Uterus (tissue), 3 donors: ENCODE measurements at regions not wholly inside any gene's neighbourhood (a gene's known extent, or its start where the extent isn't known, plus 50 kb on each side); places are given as distances from the start of the nearest gene placed in this dataset.

Experiments used
- DNase-seq, 2 donors: peaks; one replicate each; pipeline ENCODE4 v3.0.0-alpha.2; 2019 to 2020
- H3K27ac ChIP-seq, 2 donors: fragments of 200-600 bp; sonication (generic); 1 replicate in 1 of 2; 2 replicates in 1 of 2; pipeline ENCODE4 v1.5.1; 2016 to 2018
- H3K27me3 ChIP-seq, 2 donors: fragments of 200-600 bp; sonication (generic); one replicate each; pipeline ENCODE4 v1.5.1; 2018 to 2019; ENCODE audit warnings: control low read depth in 1 of 2
- H3K36me3 ChIP-seq, 2 donors: fragments of 200-600 bp; sonication (generic); one replicate each; pipeline ENCODE4 v1.5.1; 2019; ENCODE audit warnings: control low read depth in 1 of 2
- H3K4me1 ChIP-seq, 2 donors: fragments of 200-600 bp; sonication (generic); one replicate each; pipeline ENCODE4 v1.5.1; 2018 to 2019; ENCODE audit warnings: control low read depth in 1 of 2
- H3K4me3 ChIP-seq, 2 donors: fragments of 200-600 bp; sonication (generic); 1 replicate in 1 of 2; 2 replicates in 1 of 2; pipeline ENCODE4 v1.5.1; 2018 to 2019; ENCODE audit warnings: mild to moderate bottlenecking in 1 of 2
- H3K9me3 ChIP-seq, 2 donors: fragments of 200-600 bp; sonication (generic); one replicate each; pipeline ENCODE4 v1.5.1; 2019; ENCODE audit warnings: control low read depth in 1 of 2
- CTCF ChIP-seq, 4 experiments: fragments of 200-600 bp in 2 of 4; fragments of 450-650 bp in 2 of 4; sonication (generic) in 2 of 4; IDR thresholded peaks; one replicate each; pipeline ENCODE4 v1.5.1; 2016 to 2019; ENCODE audit warnings: antibody characterized with exemption in 4 of 4, mild to moderate bottlenecking in 2 of 4, moderate library complexity in 1 of 4
- POLR2A ChIP-seq, 2 donors: fragments of 450-650 bp; IDR thresholded peaks; one replicate each; pipeline ENCODE4 v1.6.1; 2016; ENCODE audit warnings: antibody characterized with exemption in 2 of 2, mild to moderate bottlenecking in 1 of 2, moderate library complexity in 1 of 2
- intact Hi-C: fragments of 100-400 bp; cut with DNase I; formaldehyde crosslinking; loops from one replicate; pipeline ENCODE4 v1.15.1; 2023; ENCODE audit warnings: low total_unique reads
- donor health status: DM: yes; HTN: yes; CAD: no.

- no peak overlapping the region for H3K4me3 ChIP-seq
- DNase-seq = no peak
- H3K27me3 ChIP-seq = no peaks in the 10 kb centered on the region
- intact Hi-C loops = no loop called here
- no peaks in the 10 kb centered on the region for H3K4me1 ChIP-seq
- TF ChIP-seq POLR2A (IDR thresholded peaks at IDR 0.05) (no peak), CTCF (IDR thresholded peaks at IDR 0.05) (no peak)
- no peaks in the 10 kb centered on the region for H3K9me3 ChIP-seq
- no peak overlapping the region for H3K27ac ChIP-seq
- no peaks in the 10 kb centered on the region for H3K36me3 ChIP-seq
These were observed 192.6 kb upstream of the E2F8 start for GRCh38 chr11:19433367-19433766.

- Histone ChIP-seq H3K27ac (no peak overlapping the region), H3K4me1 (no peaks in the 10 kb centered on the region), H3K36me3 (no peaks in the 10 kb centered on the region), H3K4me3 (no peak overlapping the region), H3K27me3 (no peaks in the 10 kb centered on the region), H3K9me3 (no peaks in the 10 kb centered on the region)
- DNase-seq = no peak
- intact Hi-C loops = no loop called here
- TF ChIP-seq CTCF (IDR thresholded peaks at IDR 0.05) (no peak), POLR2A (IDR thresholded peaks at IDR 0.05) (no peak)
These were observed 191.8 kb upstream of the E2F8 start for GRCh38 chr11:19432370-19433061.

GRCh38 chr11:19430754-19431398 is 190.1 kb upstream of the E2F8 start:
- Histone ChIP-seq H3K9me3 (no peaks in the 10 kb centered on the region), H3K36me3 (no peaks in the 10 kb centered on the region), H3K4me1 (no peaks in the 10 kb centered on the region), H3K27ac (no peak overlapping the region), H3K4me3 (no peak overlapping the region), H3K27me3 (no peaks in the 10 kb centered on the region)
- intact Hi-C loops = no loop called here
- TF ChIP-seq POLR2A (IDR thresholded peaks at IDR 0.05) = no peak
- no peak for TF ChIP-seq CTCF (IDR thresholded peaks at IDR 0.05)
- no peak for DNase-seq

GRCh38 chr11:19430346-19430745 is 189.6 kb upstream of the E2F8 start:
- no peaks in the 10 kb centered on the region for H3K36me3 ChIP-seq
- no peaks in the 10 kb centered on the region for H3K9me3 ChIP-seq
- H3K27me3 ChIP-seq = no peaks in the 10 kb centered on the region
- no peak for DNase-seq
- TF ChIP-seq POLR2A (IDR thresholded peaks at IDR 0.05) (no peak), CTCF (IDR thresholded peaks at IDR 0.05) (no peak)
- intact Hi-C loops = no loop called here
- H3K27ac ChIP-seq = no peak overlapping the region
- H3K4me3 ChIP-seq = no peak overlapping the region
- no peaks in the 10 kb centered on the region for H3K4me1 ChIP-seq

DNA sequence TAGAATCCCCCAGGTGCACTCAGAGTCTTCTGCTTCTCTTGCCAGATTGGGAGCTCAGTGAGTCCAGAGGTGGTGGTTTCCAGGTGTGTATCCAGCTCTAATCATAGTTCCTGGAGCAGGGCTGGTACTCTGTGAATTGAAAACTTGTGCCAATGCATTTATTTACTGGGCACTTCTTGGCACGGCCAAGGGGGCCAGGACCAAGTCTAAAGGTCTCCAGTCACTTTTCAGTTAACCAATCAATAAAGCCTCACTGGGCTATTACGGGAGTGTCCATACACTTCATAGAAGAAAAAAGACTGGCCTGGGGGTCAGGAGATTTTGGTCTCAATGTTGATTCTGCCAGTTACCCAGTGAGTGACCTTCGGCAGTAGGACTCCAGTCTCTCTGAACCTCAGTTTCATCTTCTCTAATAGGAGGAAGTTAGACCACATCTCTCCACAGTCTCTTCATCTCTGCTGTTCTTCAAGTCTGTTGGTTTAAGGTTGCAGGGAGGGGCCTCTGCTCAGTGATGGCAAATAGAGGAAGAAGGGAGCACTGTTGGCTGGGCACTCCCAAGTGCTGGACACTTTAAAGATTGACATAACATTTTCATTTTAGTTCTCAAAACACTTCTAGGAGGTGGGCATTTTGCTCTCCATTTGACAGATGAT is 188.5 kb upstream of the E2F8 start:
- no peak for DNase-seq
- no peaks in the 10 kb centered on the region for H3K4me1 ChIP-seq
- H3K27me3 ChIP-seq = no peaks in the 10 kb centered on the region
- H3K4me3 ChIP-seq = no peak overlapping the region
- no peak overlapping the region for H3K27ac ChIP-seq
- no peak for TF ChIP-seq POLR2A (IDR thresholded peaks at IDR 0.05)
- no peak for TF ChIP-seq CTCF (IDR thresholded peaks at IDR 0.05)
- H3K9me3 ChIP-seq = no peaks in the 10 kb centered on the region
- no peaks in the 10 kb centered on the region for H3K36me3 ChIP-seq
- intact Hi-C loops = no loop called here
